HG03025 (cell line): ENCODE measurements at regions not wholly inside any gene's neighbourhood (a gene's known extent, or its start where the extent isn't known, plus 50 kb on each side); places are given as distances from the start of the nearest gene placed in this dataset.

Source experiments
- ATAC-seq: cut with Tn5 transposase; IDR thresholded peaks from one replicate; pipeline ENCODE4 v1.9.1; 2021; ENCODE audit warnings: mild to moderate bottlenecking, moderate library complexity; ENCODE audit not compliant: unreplicated experiment, low FRiP score

DNA sequence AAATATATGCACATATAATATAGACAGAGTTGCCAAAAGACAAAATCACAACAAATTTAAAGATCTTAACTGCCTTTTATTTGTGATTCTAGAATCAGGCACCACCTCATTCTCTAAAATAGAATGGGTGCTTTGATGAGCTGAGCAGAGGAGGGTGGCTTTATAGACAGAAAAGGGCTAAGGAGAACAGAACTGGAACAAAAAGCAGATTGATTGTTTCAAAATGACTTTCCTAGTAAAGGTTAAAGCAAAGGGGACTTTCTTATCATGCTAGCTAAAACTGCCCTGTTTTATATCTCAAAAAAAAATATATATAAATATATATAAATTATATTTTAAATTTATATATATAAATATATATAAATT, 287.6 kb downstream of the FAT3 start:
- ATAC-seq = no peak

DNA sequence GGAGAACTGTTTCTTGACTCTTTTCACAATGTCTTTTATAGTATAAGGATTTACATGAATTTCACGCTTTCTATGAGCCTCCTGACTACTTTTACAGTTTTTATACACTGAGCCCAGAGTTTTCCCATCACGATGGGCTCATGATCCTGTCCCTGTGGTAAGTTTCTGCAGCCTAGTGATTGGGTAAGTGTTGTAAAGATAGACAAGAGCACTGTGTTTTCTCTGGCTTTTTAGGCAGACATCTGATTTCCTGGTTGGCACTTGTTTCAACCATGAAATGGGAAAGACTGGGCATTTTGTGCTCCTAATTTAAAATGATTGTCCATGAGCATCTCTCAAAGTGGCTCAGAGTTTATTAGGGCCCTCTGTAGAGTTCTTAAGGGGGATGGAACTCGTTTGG, 299.0 kb downstream of the FAT3 start:
- ATAC-seq = no peak

- no peak for ATAC-seq
Measured at GRCh38 chr11:92524542-92524941, 299.9 kb downstream of the FAT3 start.

GRCh38 chr11:92527467-92527866, 302.8 kb downstream of the FAT3 start:
- no peak for ATAC-seq

DNA sequence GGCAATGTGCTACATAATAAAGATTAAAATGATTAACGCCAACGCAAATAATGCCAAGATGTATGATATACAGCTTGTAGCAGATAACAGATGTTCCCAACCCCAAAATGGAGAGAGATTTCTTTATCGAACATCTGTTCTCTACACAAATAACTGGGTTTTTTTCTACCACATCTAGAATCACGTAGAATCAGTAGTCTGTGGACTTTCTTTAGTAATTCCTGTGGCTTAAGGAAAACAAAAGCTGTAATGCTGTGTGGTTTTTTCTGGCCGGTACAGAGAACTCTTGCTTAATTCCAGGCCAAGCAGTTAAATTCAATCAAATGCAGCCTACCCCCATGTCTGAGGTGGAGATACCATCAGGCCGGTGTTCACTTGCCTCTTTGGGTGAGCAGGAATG, 303.4 kb downstream of the FAT3 start:
- ATAC-seq = no peak

GRCh38 chr11:92531065-92531739, 306.6 kb downstream of the FAT3 start:
- no peak for ATAC-seq

DNA sequence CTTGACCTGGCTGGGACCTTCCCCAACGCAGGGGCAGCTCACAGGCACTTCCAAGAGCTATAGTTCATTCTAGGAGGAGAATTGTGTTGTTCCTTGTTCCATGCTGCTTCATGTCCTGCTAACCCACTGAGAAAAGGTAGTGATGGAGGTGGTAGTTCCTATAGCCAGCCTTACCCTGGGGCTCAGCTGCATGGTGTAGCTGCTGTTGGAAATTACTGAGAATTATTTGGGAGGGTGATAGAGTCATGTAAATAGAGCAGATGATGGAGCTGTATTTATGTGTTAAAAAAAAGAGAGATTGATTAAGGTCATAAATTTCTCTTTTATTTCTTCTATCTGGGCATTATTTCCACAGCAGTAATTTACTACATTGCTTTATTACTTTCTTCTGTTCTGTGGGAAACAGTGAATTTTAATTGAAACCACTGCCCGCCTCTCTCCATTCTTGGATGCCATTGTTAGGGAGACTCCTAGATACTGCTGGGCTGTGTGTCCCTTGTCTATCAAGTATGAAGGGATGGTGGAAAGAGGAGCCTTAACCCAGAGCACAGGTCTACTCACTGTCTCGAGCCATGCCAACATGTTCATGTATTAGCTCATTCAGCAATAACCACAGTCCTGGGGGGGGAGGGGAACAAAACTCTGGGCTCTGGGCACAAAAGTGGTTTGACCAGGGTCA, 309.2 kb downstream of the FAT3 start:
- no peak for ATAC-seq

GRCh38 chr11:92536883-92537282, 312.3 kb downstream of the FAT3 start:
- ATAC-seq = no peak

DNA sequence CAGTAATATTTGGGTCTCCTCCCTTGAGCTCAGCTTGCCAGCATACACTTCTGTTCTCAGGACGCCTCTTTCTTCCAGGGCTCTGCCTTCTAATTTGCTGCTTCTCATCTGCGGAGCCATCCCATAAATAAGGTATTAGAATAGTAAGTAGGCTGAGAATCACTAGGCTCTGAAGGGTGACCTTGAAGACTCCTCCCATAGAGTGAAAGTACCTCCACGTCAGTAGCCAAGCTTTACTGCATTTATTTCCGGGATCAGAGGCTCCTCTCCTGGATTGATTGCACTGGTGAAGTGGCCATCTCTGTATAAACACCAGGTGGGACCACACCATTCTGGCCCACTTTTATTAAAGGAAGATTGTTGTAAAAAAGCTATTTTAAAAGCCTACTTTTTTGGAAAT, 315.5 kb downstream of the FAT3 start:
- ATAC-seq = no peak

GRCh38 chr11:92545906-92546471, 321.4 kb downstream of the FAT3 start:
- no peak for ATAC-seq

DNA sequence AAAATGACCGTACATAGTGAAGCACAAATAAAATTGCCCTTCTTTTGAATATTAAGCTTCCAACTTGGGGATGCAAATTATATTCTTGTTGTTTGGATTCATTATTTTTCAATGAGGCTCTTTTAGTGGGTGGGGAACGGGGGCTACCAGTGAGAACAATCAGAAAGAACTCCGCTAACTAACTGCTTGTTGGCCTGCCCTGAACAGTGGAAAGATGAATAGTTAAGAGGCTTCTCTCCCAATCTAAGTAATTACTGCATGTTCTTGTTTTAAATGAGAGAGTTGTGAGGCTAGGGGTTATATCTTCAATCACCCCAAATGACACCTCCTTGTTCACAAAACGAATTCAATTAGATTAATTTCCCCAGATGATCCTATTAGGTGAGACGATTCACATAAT, 322.0 kb downstream of the FAT3 start:
- no peak for ATAC-seq

DNA sequence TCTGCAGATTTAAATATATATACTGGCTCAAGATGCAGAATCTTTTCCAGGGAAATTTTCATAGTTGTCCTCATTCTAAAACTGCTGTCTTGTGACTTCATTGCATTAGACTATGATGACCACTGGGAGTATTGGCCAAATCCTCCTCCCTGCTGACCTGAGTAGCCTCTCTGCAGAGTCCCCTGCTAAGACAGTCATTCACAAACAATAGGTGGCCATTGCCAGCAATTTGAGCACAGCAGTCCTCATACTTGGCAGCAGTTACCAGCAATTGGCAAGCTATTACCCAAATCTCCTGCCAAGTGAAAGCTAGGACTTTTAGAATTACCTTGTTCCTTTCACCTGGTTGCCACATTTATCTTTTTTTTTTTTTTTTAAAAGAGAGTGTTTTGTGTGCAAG, 325.8 kb downstream of the FAT3 start:
- no peak for ATAC-seq

DNA sequence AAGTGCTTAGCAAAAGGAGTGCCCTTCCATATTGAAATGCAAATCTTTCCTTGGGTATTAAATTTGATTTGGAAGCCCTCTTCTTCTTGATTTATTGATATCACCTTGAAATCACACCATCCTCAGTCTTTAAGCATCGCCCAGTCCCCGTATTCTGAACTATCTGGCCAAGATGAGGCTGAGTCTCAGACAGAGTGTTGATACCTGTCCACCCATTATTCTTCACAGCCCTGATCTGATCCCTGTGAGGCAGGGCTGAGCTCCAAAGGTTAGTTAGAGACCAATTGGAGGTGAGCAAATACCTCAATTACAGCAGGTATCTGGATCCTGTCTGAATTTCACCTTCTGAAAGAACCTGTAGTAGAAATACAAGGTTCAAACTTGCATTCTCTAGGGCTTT, 326.3 kb downstream of the FAT3 start:
- ATAC-seq = no peak

DNA sequence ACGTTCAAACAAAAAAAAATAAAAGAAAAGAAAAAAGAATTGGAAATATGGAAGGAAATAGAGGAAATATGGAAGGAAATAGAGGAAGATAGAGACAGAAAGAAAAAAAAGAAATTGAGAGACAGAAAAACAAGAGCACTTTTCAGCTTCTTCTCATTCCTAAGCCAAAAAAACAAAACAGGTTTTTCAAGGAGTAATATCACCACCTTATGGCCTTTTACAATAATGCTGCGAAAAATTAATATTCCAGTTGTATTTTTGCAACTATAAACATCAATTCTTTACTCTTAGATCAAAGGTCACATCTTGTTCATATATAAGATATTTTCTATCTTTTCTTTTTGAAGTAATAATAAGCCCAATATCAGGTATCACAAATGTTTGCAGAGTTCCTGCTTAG, 328.3 kb downstream of the FAT3 start:
- no peak for ATAC-seq

DNA sequence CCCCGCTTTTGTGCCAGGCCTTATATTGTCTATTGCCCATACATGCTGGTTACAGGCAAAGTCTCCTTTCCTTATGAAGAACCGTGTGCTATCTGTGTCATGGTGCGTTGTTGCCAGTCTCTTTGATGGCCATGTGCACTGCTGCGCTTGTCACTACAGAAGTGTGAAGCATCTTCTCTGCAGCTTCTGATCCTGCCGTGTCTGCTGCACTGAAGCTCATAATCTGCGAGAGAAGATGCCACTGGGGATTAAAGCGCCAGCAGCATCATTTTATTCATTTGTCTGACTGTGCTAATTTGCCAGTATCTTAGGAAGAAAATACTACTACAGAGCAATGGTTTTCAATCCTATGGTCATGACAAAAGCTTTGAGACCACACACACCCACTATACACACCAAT, 330.1 kb downstream of the FAT3 start:
- no peak for ATAC-seq

DNA sequence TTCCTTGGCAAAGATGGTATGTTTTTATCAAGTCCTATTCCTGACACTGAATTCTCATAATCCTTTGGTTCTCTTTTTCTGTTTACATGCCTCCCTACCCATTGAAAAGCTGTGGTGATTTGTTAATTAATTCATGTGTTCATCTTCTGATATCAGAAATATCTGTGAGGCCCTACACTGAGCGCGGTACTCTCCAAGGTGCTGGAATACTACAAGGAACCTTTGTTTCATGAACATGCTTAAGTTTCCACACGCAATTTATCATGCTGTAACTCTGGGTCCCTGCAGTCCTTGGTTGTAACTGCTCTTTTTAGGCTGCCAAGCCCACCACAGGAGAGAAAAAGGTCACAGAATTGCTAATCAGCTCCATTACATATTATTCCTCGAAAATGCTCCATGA, 331.8 kb downstream of the FAT3 start:
- no peak for ATAC-seq

GRCh38 chr11:92557879-92558278, 333.3 kb downstream of the FAT3 start:
- no peak for ATAC-seq

- ATAC-seq = no peak
Measured at GRCh38 chr11:92558323-92558722, 333.7 kb downstream of the FAT3 start.

GRCh38 chr11:92569726-92570125, 345.1 kb downstream of the FAT3 start:
- ATAC-seq = no peak

DNA sequence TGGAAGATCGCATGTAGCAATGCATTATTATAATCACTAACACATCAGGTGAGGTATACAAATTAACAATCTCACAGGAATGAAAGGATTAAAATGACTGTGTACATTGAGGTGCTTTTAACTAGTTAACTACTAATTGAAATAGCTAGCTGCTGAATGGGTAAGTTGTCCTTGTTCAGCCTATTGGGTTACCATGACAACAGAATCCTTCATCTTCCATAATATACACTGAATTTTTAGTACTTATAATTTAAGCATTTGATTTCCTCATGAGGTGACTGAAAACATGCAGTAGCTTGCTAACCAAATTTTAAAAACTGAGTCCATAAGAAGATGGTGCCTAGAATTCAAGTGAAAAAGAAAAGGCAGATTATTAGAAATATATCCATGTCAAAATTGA, 347.9 kb downstream of the FAT3 start:
- no peak for ATAC-seq

- no peak for ATAC-seq
Measured at GRCh38 chr11:92576315-92576714, 351.7 kb downstream of the FAT3 start.

GRCh38 chr11:92580908-92581307, 356.3 kb downstream of the FAT3 start:
- no peak for ATAC-seq
